Fibroblast of the aortic adventitia (primary cell): ENCODE measurements at regions not wholly inside any gene's neighbourhood (a gene's known extent, or its start where the extent isn't known, plus 50 kb on each side); places are given as distances from the start of the nearest gene placed in this dataset.

Source experiments
- DNase-seq: peaks from one replicate; pipeline ENCODE4 v3.0.0-alpha.2; 2010; ENCODE audit warnings: low read depth
- H3K4me3 ChIP-seq: 2 replicates; pipeline ENCODE4 v1.5.1; 2011; ENCODE audit warnings: low read depth, mild to moderate bottlenecking, control low read depth, low read length, moderate library complexity
- CTCF ChIP-seq: IDR thresholded peaks from 2 replicates; pipeline ENCODE4 v1.5.1; 2011; ENCODE audit warnings: mild to moderate bottlenecking, low read length, control low read depth, inconsistent platforms; ENCODE audit not compliant: insufficient read depth

GRCh38 chr11:69943066-69943465, 123.8 kb upstream of the FGF3 start:
- TF ChIP-seq CTCF, result no peak
- H3K4me3 ChIP-seq, result no peak overlapping the region
- peak; percentile 14 for DNase-seq

GRCh38 chr11:69943506-69943905, 124.3 kb upstream of the FGF3 start:
- no peak for TF ChIP-seq CTCF
- no peak overlapping the region for H3K4me3 ChIP-seq
- DNase-seq, result no peak

- no peak for DNase-seq
- TF ChIP-seq CTCF, result no peak
- no peak overlapping the region for H3K4me3 ChIP-seq
Observed at GRCh38 chr11:69944146-69944795, 125.1 kb upstream of the FGF3 start.

- TF ChIP-seq CTCF, result no peak
- DNase-seq, result no peak
- H3K4me3 ChIP-seq, result no peak overlapping the region
Observed at GRCh38 chr11:69945157-69945556, 125.9 kb upstream of the FGF3 start.

GRCh38 chr11:69947059-69947792, 128.0 kb upstream of the FGF3 start:
- H3K4me3 ChIP-seq, result no peak overlapping the region
- DNase-seq, result peak; percentile 6
- TF ChIP-seq CTCF, result no peak

- TF ChIP-seq CTCF, result no peak
- H3K4me3 ChIP-seq, result no peak overlapping the region
- DNase-seq, result no peak
Observed at GRCh38 chr11:69947793-69948255, 128.6 kb upstream of the FGF3 start.
